GM18502 (cell line): ENCODE measurements at regions not wholly inside any gene's neighbourhood (a gene's known extent, or its start where the extent isn't known, plus 50 kb on each side); places are given as distances from the start of the nearest gene placed in this dataset.

Experiments
- ATAC-seq: cut with Tn5 transposase; IDR thresholded peaks from one replicate; pipeline ENCODE4 v1.9.1; 2021; ENCODE audit warnings: mild to moderate bottlenecking; ENCODE audit not compliant: unreplicated experiment, poor library complexity

- ATAC-seq, result no peak
Observed at GRCh38 chr20:60459212-60459611, 501.0 kb downstream of the CDH26 start.

- no peak for ATAC-seq
Observed at GRCh38 chr20:60461993-60462392, 503.8 kb downstream of the CDH26 start.

- no peak for ATAC-seq
Observed at GRCh38 chr20:60463798-60464197, 505.6 kb downstream of the CDH26 start.

GRCh38 chr20:60465439-60465838 is 507.2 kb downstream of the CDH26 start:
- ATAC-seq, result no peak

- no peak for ATAC-seq
Observed at GRCh38 chr20:60465993-60466686, 507.9 kb downstream of the CDH26 start.

- no peak for ATAC-seq
Observed at GRCh38 chr20:60466687-60467022, 508.4 kb downstream of the CDH26 start.

GRCh38 chr20:60467078-60467477 is 508.9 kb downstream of the CDH26 start:
- ATAC-seq, result no peak

- no peak for ATAC-seq
Observed at GRCh38 chr20:60467771-60468170, 509.5 kb downstream of the CDH26 start.

GRCh38 chr20:60469829-60470228 is 511.6 kb downstream of the CDH26 start:
- ATAC-seq, result no peak

- ATAC-seq, result no peak
Observed at GRCh38 chr20:60470366-60470765, 512.1 kb downstream of the CDH26 start.

GRCh38 chr20:60473211-60473610 is 515.0 kb downstream of the CDH26 start:
- ATAC-seq, result no peak

- ATAC-seq, result no peak
Observed at GRCh38 chr20:60474385-60474910, 516.2 kb downstream of the CDH26 start.

- ATAC-seq, result no peak
Observed at GRCh38 chr20:60476045-60476444, 517.8 kb downstream of the CDH26 start.

- no peak for ATAC-seq
Observed at GRCh38 chr20:60477958-60478357, 519.7 kb downstream of the CDH26 start.

- no peak for ATAC-seq
Observed at GRCh38 chr20:60478533-60478932, 520.3 kb downstream of the CDH26 start.

GRCh38 chr20:60480950-60481742 is 522.9 kb downstream of the CDH26 start:
- no peak for ATAC-seq

GRCh38 chr20:60481743-60482133 is 523.5 kb downstream of the CDH26 start:
- ATAC-seq, result no peak

GRCh38 chr20:60482221-60483008 is 524.2 kb downstream of the CDH26 start:
- ATAC-seq, result no peak

GRCh38 chr20:60483371-60483770 is 525.1 kb downstream of the CDH26 start:
- ATAC-seq, result no peak

- ATAC-seq, result no peak
Observed at GRCh38 chr20:60484316-60484715, 526.1 kb downstream of the CDH26 start.
